22Rv1 (cell line): ENCODE measurements at regions not wholly inside any gene's neighbourhood (a gene's known extent, or its start where the extent isn't known, plus 50 kb on each side); places are given as distances from the start of the nearest gene placed in this dataset.
"Not testable (repeated sequence)": the region's sequence is repeated elsewhere in the genome, so short reads cannot be mapped to it uniquely, and the experiment has no call there.

ENCODE experiments used
- CTCF ChIP-seq: fragments of 450-650 bp; IDR thresholded peaks from 2 replicates; pipeline ENCODE4 v1.5.1; 2017; ENCODE audit warnings: mild to moderate bottlenecking
- ZFX ChIP-seq: fragments of 450-650 bp; IDR thresholded peaks from 2 replicates; pipeline ENCODE4 v1.6.1; 2017; ENCODE audit warnings: antibody characterized with exemption, borderline replicate concordance

- not testable (repeated sequence) for TF ChIP-seq CTCF, ZFX
Measured at GRCh38 chr2:131966671-131967070, 195.1 kb downstream of the ANKRD30BL start.
